Thymus (tissue), 11 donors: ENCODE measurements at regions not wholly inside any gene's neighbourhood (a gene's known extent, or its start where the extent isn't known, plus 50 kb on each side); places are given as distances from the start of the nearest gene placed in this dataset.

ENCODE experiments used
- DNase-seq, 9 donors: peaks; one replicate each; pipeline ENCODE4 v3.0.0-alpha.2; 2013; ENCODE audit warnings: low spot score in 9 of 9, low read depth in 6 of 9, missing footprints in 1 of 9
- H3K27ac ChIP-seq, 2 donors: one replicate each; pipeline ENCODE4 v1.5.1; 2013; ENCODE audit warnings: control low read depth in 1 of 2, low read depth in 1 of 2, low read length in 1 of 2, mild to moderate bottlenecking in 1 of 2, moderate library complexity in 1 of 2
- H3K27me3 ChIP-seq, 2 donors: one replicate each; pipeline ENCODE4 v1.5.1; 2013; ENCODE audit warnings: low read length in 1 of 2; ENCODE audit not compliant: control insufficient read depth in 2 of 2, insufficient read depth in 1 of 2
- H3K36me3 ChIP-seq, 2 donors: one replicate each; pipeline ENCODE4 v1.5.1; 2013; ENCODE audit warnings: low read length in 1 of 2, mild to moderate bottlenecking in 1 of 2, moderate library complexity in 1 of 2; ENCODE audit not compliant: control insufficient read depth in 2 of 2, insufficient read depth in 2 of 2
- H3K4me1 ChIP-seq, 2 donors: one replicate each; pipeline ENCODE4 v1.5.1; 2013; ENCODE audit warnings: low read length in 2 of 2; ENCODE audit not compliant: control insufficient read depth in 2 of 2, insufficient read depth in 2 of 2
- H3K4me3 ChIP-seq, 2 donors: one replicate each; pipeline ENCODE4 v1.5.1; 2013; ENCODE audit warnings: low read length in 2 of 2, control low read depth in 1 of 2, mild to moderate bottlenecking in 1 of 2
- H3K9me3 ChIP-seq, 2 donors: one replicate each; pipeline ENCODE4 v1.5.1; 2013; ENCODE audit warnings: low read length in 1 of 2, mild to moderate bottlenecking in 1 of 2; ENCODE audit not compliant: control insufficient read depth in 2 of 2, insufficient read depth in 1 of 2
- WGBS: extraction: QIAGEN DNeasy Blood & Tissue Kit; methylation state at CpG from one replicate; pipeline ENCODE4 v1.1.7; 2013; 5-methylcytosine and 5-hydroxymethylcytosine counted together
- donor health status: healthy.

GRCh38 chr15:39310633-39311032 lies 270.2 kb upstream of the THBS1 start:
- Histone ChIP-seq H3K36me3 (no peaks in the 10 kb centered on the region), H3K9me3 (no peaks in the 10 kb centered on the region), H3K27me3 (no peaks in the 10 kb centered on the region), H3K27ac (no peak overlapping the region), H3K4me1 (no peaks in the 10 kb centered on the region), H3K4me3 (no peak overlapping the region)
- 96% methylated on average over 3 of the region's 3 CpGs for WGBS
- DNase-seq: no peak

GRCh38 chr15:39312984-39313383 lies 267.9 kb upstream of the THBS1 start:
- Histone ChIP-seq H3K27ac (no peak overlapping the region), H3K4me1 (no peaks in the 10 kb centered on the region), H3K9me3 (no peaks in the 10 kb centered on the region), H3K27me3 (no peaks in the 10 kb centered on the region), H3K36me3 (no peaks in the 10 kb centered on the region), H3K4me3 (no peak overlapping the region)
- peak; percentile 8 to 77 (median 46) for DNase-seq
- WGBS: 46% methylated on average over 3 of the region's 3 CpGs

GRCh38 chr15:39313467-39313866 lies 267.4 kb upstream of the THBS1 start:
- no peak overlapping the region for H3K27ac ChIP-seq
- whole genome bisulfite sequencing: 91% methylated on average over 3 of the region's 3 CpGs

DNA sequence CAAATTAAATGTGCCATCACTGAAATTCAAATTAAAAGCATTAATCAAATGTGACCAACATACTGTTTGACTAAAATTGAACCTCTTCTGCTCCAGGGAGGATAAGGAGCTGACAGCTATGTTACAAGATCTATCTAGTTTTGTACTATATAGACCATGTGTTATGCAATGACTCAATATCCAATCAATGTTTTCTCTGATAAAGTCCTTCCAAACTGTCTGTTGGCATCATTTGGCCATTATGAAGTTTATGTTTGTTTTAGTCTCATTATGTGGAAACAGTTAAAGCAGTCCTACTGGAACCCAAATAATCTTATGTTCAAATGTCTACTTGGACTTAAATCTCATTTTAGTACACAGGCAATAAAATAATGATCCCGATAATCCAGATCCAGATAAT lies 267.0 kb upstream of the THBS1 start:
- H3K27ac ChIP-seq: no peak overlapping the region
- no peaks in the 10 kb centered on the region for H3K4me1 ChIP-seq
- no peaks in the 10 kb centered on the region for H3K27me3 ChIP-seq
- 96% methylated on average over 1 of the region's 1 CpG for WGBS
- H3K4me3 ChIP-seq: no peak overlapping the region
- no peak for DNase-seq
- H3K36me3 ChIP-seq: no peaks in the 10 kb centered on the region
- H3K9me3 ChIP-seq: no peaks in the 10 kb centered on the region

More at GRCh38 chr15:39313467-39313866, 267.4 kb upstream of the THBS1 start:
- Histone ChIP-seq H3K27me3 (no peaks in the 10 kb centered on the region), H3K4me3 (no peak overlapping the region), H3K4me1 (no peaks in the 10 kb centered on the region), H3K9me3 (no peaks in the 10 kb centered on the region), H3K36me3 (no peaks in the 10 kb centered on the region)
- no peak for DNase-seq

- H3K36me3 ChIP-seq: no peaks in the 10 kb centered on the region
- no peaks in the 10 kb centered on the region for H3K9me3 ChIP-seq
- DNase-seq: no peak
- H3K27ac ChIP-seq: no peak overlapping the region
- H3K4me1 ChIP-seq: no peaks in the 10 kb centered on the region
- WGBS: 95% methylated on average over 1 of the region's 1 CpG
- H3K27me3 ChIP-seq: no peaks in the 10 kb centered on the region
- H3K4me3 ChIP-seq: no peak overlapping the region
Measured at GRCh38 chr15:39315206-39315850, 265.6 kb upstream of the THBS1 start.

DNA sequence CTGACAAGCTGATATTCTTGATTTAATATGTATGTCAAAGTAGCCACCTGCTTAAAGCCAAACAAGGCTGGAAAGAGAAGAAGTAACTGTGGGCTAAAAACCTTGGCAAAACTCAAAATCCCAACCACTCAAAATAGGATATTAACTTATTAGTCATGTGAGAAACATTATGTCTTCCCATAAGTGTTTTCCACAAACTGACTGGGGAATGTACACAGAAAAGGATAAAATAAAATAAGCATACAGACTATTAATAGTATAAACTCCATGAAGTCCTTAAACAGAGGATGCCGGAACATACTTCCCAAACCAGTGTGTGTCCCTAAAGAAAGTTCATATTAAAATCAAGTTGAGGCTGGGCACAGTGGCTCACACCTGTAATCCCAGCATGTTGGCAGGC lies 263.7 kb upstream of the THBS1 start:
- Histone ChIP-seq H3K27ac (no peak overlapping the region), H3K36me3 (no peaks in the 10 kb centered on the region), H3K9me3 (no peaks in the 10 kb centered on the region), H3K4me3 (no peak overlapping the region), H3K27me3 (no peaks in the 10 kb centered on the region), H3K4me1 (no peaks in the 10 kb centered on the region)
- no peak for DNase-seq
- WGBS: 99% methylated on average over 1 of the region's 1 CpG

- Histone ChIP-seq H3K4me3 (no peak overlapping the region), H3K36me3 (no peaks in the 10 kb centered on the region), H3K27ac (no peak overlapping the region), H3K9me3 (no peaks in the 10 kb centered on the region), H3K27me3 (no peaks in the 10 kb centered on the region), H3K4me1 (no peaks in the 10 kb centered on the region)
- over 99% methylated on average over 2 of the region's 2 CpGs for WGBS
- no peak for DNase-seq
Measured at GRCh38 chr15:39318231-39318630, 262.6 kb upstream of the THBS1 start.

DNA sequence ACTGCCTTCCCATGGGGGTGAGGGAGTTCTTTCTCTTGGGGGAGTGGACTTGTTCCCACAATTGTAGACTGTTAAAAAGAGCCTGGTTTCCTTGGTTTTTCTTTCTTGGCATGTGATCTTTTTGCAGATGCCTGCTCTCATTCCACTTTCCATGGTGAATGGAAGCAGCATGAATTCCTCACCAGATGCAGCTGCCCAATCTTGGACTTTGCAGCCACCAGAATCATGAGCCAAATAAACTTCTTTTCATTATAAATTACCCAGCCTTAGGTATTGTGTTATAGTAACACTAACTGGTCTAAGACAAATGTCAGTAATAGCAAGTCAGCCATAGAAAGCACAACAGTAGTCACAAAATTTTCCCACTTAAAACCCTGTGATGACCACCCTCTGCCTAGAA lies 260.5 kb upstream of the THBS1 start:
- no peak overlapping the region for H3K4me3 ChIP-seq
- H3K9me3 ChIP-seq: no peaks in the 10 kb centered on the region
- no peak overlapping the region for H3K27ac ChIP-seq
- H3K36me3 ChIP-seq: no peaks in the 10 kb centered on the region
- DNase-seq: no peak
- no peaks in the 10 kb centered on the region for H3K4me1 ChIP-seq
- H3K27me3 ChIP-seq: no peaks in the 10 kb centered on the region

DNA sequence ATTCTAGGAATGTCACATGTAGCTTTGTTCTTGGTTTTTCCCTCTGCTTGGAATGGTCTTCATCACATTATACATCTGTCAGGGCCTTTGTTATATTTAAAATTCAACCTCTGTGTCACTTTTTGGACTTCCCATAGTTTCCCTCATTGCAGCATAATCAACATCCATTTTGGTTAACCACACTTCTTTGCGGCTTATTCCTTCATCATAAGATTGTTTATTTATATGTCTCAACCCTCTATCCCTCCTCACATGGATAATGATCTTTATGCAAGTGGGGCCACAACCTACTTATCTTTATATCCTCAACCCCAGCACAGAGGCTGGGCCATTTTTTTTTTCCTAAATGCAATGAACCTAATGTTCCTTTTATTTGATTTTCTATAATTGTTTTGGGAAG lies 260.0 kb upstream of the THBS1 start:
- no peak for DNase-seq
- Histone ChIP-seq H3K4me3 (no peak overlapping the region), H3K27ac (no peak overlapping the region), H3K4me1 (no peaks in the 10 kb centered on the region), H3K9me3 (no peaks in the 10 kb centered on the region), H3K27me3 (no peaks in the 10 kb centered on the region), H3K36me3 (no peaks in the 10 kb centered on the region)
- 100% methylated on average over 1 of the region's 1 CpG for WGBS

DNA sequence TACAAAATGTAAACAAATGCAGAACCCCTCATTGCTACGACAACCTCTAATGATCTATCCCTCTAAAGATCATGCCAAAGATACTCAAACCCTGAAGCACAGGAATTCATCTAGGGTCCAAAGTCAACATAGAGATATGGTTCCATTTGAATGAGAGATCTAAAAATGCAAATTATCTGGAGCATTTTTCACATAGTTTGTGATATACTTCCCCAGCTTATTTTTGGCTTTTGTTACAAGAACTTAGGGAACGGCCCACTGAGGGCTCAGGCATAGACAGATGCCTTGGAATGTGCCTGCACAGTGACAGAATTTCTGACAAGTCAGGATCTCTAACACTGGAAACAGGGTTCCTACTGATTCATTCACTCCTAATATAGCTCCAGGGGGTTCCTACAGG lies 258.9 kb upstream of the THBS1 start:
- H3K27ac ChIP-seq: no peak overlapping the region
- no peak overlapping the region for H3K4me3 ChIP-seq
- H3K36me3 ChIP-seq: no peaks in the 10 kb centered on the region
- H3K4me1 ChIP-seq: no peaks in the 10 kb centered on the region
- 93% methylated on average over 2 of the region's 2 CpGs for WGBS
- no peaks in the 10 kb centered on the region for H3K27me3 ChIP-seq
- no peak for DNase-seq
- no peaks in the 10 kb centered on the region for H3K9me3 ChIP-seq
